ENCODE measurements at regions not wholly inside any gene's neighbourhood (a gene's known extent, or its start where the extent isn't known, plus 50 kb on each side); places are given as distances from the start of the nearest gene placed in this dataset.

DNA sequence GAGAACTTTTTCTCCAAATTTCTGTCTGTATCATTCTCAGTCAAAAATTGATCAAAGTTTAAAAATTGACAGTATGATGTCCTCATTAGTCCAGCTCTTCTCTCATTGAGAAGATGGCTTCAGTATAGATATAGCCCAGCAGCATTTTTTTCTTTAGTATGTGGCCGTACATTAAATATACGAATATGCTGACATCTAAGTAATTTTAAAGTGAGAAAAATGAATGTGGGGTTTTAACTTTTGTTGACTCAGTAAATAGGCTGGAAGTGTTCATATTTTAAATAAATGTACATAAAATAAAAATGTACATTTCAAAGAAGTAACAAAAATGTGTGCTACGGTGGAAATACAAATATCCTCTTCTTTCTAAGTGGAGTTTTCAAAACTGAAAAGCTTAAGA, 123.5 kb upstream of the PKN2 start:
- Histone ChIP-seq H3K9ac (ENCODE audit: low read depth in 1 of 2, low read length in 2 of 2) (no peak overlapping the region), H3K27me3 (ENCODE audit: control insufficient read depth in 4 of 4, insufficient read depth in 4 of 4, low read length in 3 of 4) (no peaks in the 10 kb centered on the region), H3K4me3 (ENCODE audit: low read depth in 1 of 3, low read length in 3 of 3) (no peak overlapping the region), H3K4me1 (ENCODE audit: control insufficient read depth in 4 of 4, insufficient read depth in 4 of 4, low read length in 3 of 4) (no peaks in the 10 kb centered on the region), H3K9me3 (ENCODE audit: control insufficient read depth in 4 of 4, low read length in 3 of 4) (no peaks in the 10 kb centered on the region), H3K27ac (ENCODE audit: low read depth in 1 of 2, low read length in 2 of 2) (no peak overlapping the region), H3K36me3 (ENCODE audit: control insufficient read depth in 4 of 4, insufficient read depth in 3 of 4, low read depth in 1 of 4, low read length in 3 of 4) (no peaks in the 10 kb centered on the region)
- no peak for DNase-seq (ENCODE audit: low spot score)
- TF ChIP-seq GABPA (IDR thresholded peaks at IDR 0.05 in 1 of 2, conservative IDR thresholded peaks at IDR 0.05 in 1 of 2) (no peak), CTCF (IDR thresholded peaks at IDR 0.05; ENCODE audit: low read depth, low read length, missing input control) (no peak), EGR1 (IDR thresholded peaks at IDR 0.05; ENCODE audit: low read depth in 2 of 2) (no peak), HNF4G (IDR thresholded peaks at IDR 0.05) (no peak), HNF4A (conservative IDR thresholded peaks at IDR 0.05) (no peak), YY1 (IDR thresholded peaks at IDR 0.05) (no peak), RXRA (IDR thresholded peaks at IDR 0.05) (no peak), RAD21 (IDR thresholded peaks at IDR 0.05) (no peak), JUND (IDR thresholded peaks at IDR 0.05) (no peak), TAF1 (conservative IDR thresholded peaks at IDR 0.05) (no peak), SP1 (IDR thresholded peaks at IDR 0.05) (no peak)
- TF ChIP-seq, protein P1, sequence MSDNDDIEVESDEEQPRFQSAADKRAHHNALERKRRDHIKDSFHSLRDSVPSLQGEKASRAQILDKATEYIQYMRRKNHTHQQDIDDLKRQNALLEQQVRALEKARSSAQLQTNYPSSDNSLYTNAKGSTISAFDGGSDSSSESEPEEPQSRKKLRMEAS (IDR thresholded peaks at IDR 0.05): no peak
- TF ChIP-seq, protein P2, sequence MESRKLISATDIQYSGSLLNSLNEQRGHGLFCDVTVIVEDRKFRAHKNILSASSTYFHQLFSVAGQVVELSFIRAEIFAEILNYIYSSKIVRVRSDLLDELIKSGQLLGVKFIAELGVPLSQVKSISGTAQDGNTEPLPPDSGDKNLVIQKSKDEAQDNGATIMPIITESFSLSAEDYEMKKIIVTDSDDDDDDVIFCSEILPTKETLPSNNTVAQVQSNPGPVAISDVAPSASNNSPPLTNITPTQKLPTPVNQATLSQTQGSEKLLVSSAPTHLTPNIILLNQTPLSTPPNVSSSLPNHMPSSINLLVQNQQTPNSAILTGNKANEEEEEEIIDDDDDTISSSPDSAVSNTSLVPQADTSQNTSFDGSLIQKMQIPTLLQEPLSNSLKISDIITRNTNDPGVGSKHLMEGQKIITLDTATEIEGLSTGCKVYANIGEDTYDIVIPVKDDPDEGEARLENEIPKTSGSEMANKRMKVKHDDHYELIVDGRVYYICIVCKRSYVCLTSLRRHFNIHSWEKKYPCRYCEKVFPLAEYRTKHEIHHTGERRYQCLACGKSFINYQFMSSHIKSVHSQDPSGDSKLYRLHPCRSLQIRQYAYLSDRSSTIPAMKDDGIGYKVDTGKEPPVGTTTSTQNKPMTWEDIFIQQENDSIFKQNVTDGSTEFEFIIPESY (IDR thresholded peaks at IDR 0.05): no peak
- TF ChIP-seq, protein P3, sequence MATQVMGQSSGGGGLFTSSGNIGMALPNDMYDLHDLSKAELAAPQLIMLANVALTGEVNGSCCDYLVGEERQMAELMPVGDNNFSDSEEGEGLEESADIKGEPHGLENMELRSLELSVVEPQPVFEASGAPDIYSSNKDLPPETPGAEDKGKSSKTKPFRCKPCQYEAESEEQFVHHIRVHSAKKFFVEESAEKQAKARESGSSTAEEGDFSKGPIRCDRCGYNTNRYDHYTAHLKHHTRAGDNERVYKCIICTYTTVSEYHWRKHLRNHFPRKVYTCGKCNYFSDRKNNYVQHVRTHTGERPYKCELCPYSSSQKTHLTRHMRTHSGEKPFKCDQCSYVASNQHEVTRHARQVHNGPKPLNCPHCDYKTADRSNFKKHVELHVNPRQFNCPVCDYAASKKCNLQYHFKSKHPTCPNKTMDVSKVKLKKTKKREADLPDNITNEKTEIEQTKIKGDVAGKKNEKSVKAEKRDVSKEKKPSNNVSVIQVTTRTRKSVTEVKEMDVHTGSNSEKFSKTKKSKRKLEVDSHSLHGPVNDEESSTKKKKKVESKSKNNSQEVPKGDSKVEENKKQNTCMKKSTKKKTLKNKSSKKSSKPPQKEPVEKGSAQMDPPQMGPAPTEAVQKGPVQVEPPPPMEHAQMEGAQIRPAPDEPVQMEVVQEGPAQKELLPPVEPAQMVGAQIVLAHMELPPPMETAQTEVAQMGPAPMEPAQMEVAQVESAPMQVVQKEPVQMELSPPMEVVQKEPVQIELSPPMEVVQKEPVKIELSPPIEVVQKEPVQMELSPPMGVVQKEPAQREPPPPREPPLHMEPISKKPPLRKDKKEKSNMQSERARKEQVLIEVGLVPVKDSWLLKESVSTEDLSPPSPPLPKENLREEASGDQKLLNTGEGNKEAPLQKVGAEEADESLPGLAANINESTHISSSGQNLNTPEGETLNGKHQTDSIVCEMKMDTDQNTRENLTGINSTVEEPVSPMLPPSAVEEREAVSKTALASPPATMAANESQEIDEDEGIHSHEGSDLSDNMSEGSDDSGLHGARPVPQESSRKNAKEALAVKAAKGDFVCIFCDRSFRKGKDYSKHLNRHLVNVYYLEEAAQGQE (IDR thresholded peaks at IDR 0.05): no peak
- WGBS: 92% methylated on average over 3 of the region's 3 CpGs

DNA sequence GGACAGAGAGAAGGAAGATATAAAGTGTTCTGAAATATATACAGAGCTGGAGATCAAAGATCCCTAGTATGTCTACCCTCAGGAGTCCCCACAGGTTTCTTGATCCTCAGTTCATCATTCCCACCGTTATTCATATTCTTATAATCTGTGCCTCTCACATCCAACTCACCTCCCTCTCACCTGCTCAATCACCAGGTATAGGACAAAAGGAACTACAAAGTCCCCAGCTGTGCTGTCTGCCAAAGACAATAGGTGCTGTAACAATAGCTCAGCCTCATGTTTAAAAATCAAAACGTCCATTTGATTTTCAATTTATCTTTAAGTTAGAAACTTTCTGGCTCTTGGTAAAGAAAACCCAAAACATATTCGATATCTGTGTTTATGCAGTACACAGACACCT, 121.1 kb upstream of the PKN2 start:
- Histone ChIP-seq H3K4me3 (ENCODE audit: low read depth in 1 of 3, low read length in 3 of 3) (no peak overlapping the region), H3K27me3 (ENCODE audit: control insufficient read depth in 4 of 4, insufficient read depth in 4 of 4, low read length in 3 of 4) (no peaks in the 10 kb centered on the region), H3K27ac (ENCODE audit: low read depth in 1 of 2, low read length in 2 of 2) (no peak overlapping the region), H3K9me3 (ENCODE audit: control insufficient read depth in 4 of 4, low read length in 3 of 4) (no peaks in the 10 kb centered on the region), H3K9ac (ENCODE audit: low read depth in 1 of 2, low read length in 2 of 2) (no peak overlapping the region), H3K36me3 (ENCODE audit: control insufficient read depth in 4 of 4, insufficient read depth in 3 of 4, low read depth in 1 of 4, low read length in 3 of 4) (no peaks in the 10 kb centered on the region), H3K4me1 (ENCODE audit: control insufficient read depth in 4 of 4, insufficient read depth in 4 of 4, low read length in 3 of 4) (no peaks in the 10 kb centered on the region)
- WGBS: 66% methylated on average over 3 of the region's 3 CpGs
- no peak for DNase-seq (ENCODE audit: low spot score)
- TF ChIP-seq RAD21 (IDR thresholded peaks at IDR 0.05) (no peak), RXRA (IDR thresholded peaks at IDR 0.05) (no peak), HNF4A (conservative IDR thresholded peaks at IDR 0.05) (no peak), FOXA1 (IDR thresholded peaks at IDR 0.05) (no peak), NR2F2 (IDR thresholded peaks at IDR 0.05) (no peak), CTCF (IDR thresholded peaks at IDR 0.05; ENCODE audit: low read depth, low read length, missing input control) (no peak)
- TF ChIP-seq, protein P3 (IDR thresholded peaks at IDR 0.05): no peak
- TF ChIP-seq, protein P1 (IDR thresholded peaks at IDR 0.05): no peak
- TF ChIP-seq, protein P2 (IDR thresholded peaks at IDR 0.05): no peak
